H4 (cell line): ENCODE measurements at regions not wholly inside any gene's neighbourhood (a gene's known extent, or its start where the extent isn't known, plus 50 kb on each side); places are given as distances from the start of the nearest gene placed in this dataset.
A peak's percentile ranks its signal among the peaks of the same experiment; 100 is the strongest.
"Not testable (repeated sequence)": the region's sequence is repeated elsewhere in the genome, so short reads cannot be mapped to it uniquely, and the experiment has no call there.

Source experiments
- DNase-seq: peaks from one replicate; pipeline ENCODE4 v3.0.0-alpha.2; 2015; ENCODE audit warnings: low spot score

- DNase-seq: no peak
These were observed 1526.1 kb downstream of the STIM2 start for GRCh38 chr4:28386776-28387175.

- DNase-seq: no peak
These were observed 1527.8 kb downstream of the STIM2 start for GRCh38 chr4:28388471-28388870.

- no peak for DNase-seq
These were observed 1531.2 kb downstream of the STIM2 start for GRCh38 chr4:28391877-28392276.

- peak; percentile 87 for DNase-seq
These were observed 1542.1 kb downstream of the STIM2 start for GRCh38 chr4:28402751-28403150.

- no peak for DNase-seq
These were observed 1560.6 kb downstream of the STIM2 start for GRCh38 chr4:28421221-28421620.

GRCh38 chr4:28426251-28426650 is 1565.6 kb downstream of the STIM2 start:
- no peak for DNase-seq

- DNase-seq: no peak
These were observed 1566.9 kb downstream of the STIM2 start for GRCh38 chr4:28427306-28428085.

GRCh38 chr4:28432348-28433025 is 1571.8 kb downstream of the STIM2 start:
- no peak for DNase-seq

- DNase-seq: no peak
These were observed 1574.7 kb downstream of the STIM2 start for GRCh38 chr4:28435314-28435713.

GRCh38 chr4:28436191-28437080 is 1575.8 kb downstream of the STIM2 start:
- DNase-seq: no peak

GRCh38 chr4:28443371-28443770 is 1582.7 kb downstream of the STIM2 start:
- no peak for DNase-seq

- DNase-seq: peak; percentile 8
These were observed 1583.3 kb downstream of the STIM2 start for GRCh38 chr4:28443801-28444412.

GRCh38 chr4:28444886-28445496 is 1584.3 kb downstream of the STIM2 start:
- DNase-seq: no peak

GRCh38 chr4:28449085-28449484 is 1588.4 kb downstream of the STIM2 start:
- DNase-seq: no peak

- DNase-seq: no peak
These were observed 1590.7 kb downstream of the STIM2 start for GRCh38 chr4:28451346-28451745.

- DNase-seq: no peak
These were observed 1602.4 kb downstream of the STIM2 start for GRCh38 chr4:28462766-28463700.

- DNase-seq: no peak
These were observed 1604.2 kb downstream of the STIM2 start for GRCh38 chr4:28464823-28465222.

GRCh38 chr4:28466886-28467285 is 1606.2 kb downstream of the STIM2 start:
- DNase-seq: not testable (repeated sequence)

- DNase-seq: no peak
These were observed 1608.7 kb downstream of the STIM2 start for GRCh38 chr4:28469387-28469786.

- no peak for DNase-seq
These were observed 1609.2 kb downstream of the STIM2 start for GRCh38 chr4:28469886-28470285.
